Choroid plexus epithelial cell (primary cell): ENCODE measurements at regions not wholly inside any gene's neighbourhood (a gene's known extent, or its start where the extent isn't known, plus 50 kb on each side); places are given as distances from the start of the nearest gene placed in this dataset.

Source experiments
- DNase-seq: peaks from one replicate; pipeline ENCODE4 v3.0.0-alpha.2; 2010; ENCODE audit warnings: low read depth
- H3K4me3 ChIP-seq: 2 replicates; pipeline ENCODE4 v1.5.1; 2011; ENCODE audit warnings: low read depth, mild to moderate bottlenecking, control low read depth, low read length, moderate library complexity
- TF ChIP-seq, protein P1 (sequence below): conservative IDR thresholded peaks from 2 replicates; pipeline ENCODE4 v1.5.1; 2011; ENCODE audit warnings: low read depth, mild to moderate bottlenecking, control low read depth, inconsistent platforms, low read length, moderate library complexity

DNA sequence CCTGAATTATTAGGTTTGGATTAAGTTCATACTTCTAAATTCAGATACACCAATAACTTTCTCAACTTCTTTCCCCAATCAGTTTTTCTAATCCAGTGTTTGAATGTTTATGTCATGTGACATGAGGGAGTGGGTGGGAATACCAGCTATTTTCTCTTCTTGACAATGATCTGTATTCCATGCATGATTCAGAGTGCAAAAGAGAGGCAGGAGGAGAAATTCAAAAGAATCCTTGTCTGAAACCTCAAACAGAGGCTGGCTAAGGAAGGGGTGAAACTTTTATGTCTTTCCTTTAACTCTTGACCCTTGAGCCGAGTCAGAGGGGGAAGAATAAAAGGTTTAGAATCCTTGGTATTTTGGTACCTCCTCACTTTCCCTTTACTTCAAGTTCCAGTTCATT is 544.7 kb downstream of the SPRY1 start:
- peak; percentile 37 for DNase-seq
- TF ChIP-seq, protein P1, sequence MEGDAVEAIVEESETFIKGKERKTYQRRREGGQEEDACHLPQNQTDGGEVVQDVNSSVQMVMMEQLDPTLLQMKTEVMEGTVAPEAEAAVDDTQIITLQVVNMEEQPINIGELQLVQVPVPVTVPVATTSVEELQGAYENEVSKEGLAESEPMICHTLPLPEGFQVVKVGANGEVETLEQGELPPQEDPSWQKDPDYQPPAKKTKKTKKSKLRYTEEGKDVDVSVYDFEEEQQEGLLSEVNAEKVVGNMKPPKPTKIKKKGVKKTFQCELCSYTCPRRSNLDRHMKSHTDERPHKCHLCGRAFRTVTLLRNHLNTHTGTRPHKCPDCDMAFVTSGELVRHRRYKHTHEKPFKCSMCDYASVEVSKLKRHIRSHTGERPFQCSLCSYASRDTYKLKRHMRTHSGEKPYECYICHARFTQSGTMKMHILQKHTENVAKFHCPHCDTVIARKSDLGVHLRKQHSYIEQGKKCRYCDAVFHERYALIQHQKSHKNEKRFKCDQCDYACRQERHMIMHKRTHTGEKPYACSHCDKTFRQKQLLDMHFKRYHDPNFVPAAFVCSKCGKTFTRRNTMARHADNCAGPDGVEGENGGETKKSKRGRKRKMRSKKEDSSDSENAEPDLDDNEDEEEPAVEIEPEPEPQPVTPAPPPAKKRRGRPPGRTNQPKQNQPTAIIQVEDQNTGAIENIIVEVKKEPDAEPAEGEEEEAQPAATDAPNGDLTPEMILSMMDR = no peak

DNA sequence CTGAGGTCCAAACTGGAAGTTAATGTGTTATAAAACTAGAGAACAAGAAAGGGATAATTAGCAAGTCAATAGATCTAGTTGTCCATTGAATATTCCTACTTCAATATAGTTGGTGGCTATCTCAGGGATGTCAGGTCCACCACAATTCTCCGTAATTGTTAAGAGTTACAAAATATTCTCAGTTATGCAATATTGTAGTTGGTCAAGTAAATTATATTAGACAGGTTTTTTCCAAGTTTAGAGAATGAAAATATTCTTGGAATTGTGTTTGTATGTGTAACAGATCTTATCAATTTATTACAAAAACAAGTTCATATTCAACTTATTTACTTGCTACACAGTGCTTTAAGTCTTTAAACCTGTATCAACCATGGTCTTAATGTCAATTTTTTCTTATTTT is 547.4 kb downstream of the SPRY1 start:
- DNase-seq = no peak
- H3K4me3 ChIP-seq = no peak overlapping the region
- TF ChIP-seq, protein P1 = no peak

More for the DNA sequence above, 544.7 kb downstream of the SPRY1 start:
- H3K4me3 ChIP-seq = no peak overlapping the region

DNA sequence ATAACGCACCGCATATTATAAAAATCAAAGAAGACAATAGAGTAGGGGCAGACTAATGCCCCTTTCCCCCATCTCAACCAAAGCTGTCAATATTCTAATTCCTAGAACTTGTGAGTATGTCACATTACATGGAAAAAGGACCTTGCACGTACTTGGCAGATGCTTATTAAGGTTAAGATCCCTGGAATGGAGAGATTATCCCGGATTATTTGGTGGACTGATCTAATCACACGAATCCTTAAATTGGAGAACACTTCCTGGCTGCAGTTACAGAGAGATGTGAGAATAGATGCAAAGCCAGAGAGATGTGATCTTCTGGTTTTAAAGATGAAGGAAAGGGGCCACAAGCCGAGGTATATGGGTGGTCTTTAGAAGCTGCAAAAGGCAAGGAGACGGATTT is 548.7 kb downstream of the SPRY1 start:
- no peak overlapping the region for H3K4me3 ChIP-seq
- no peak for DNase-seq
- TF ChIP-seq, protein P1 = no peak

DNA sequence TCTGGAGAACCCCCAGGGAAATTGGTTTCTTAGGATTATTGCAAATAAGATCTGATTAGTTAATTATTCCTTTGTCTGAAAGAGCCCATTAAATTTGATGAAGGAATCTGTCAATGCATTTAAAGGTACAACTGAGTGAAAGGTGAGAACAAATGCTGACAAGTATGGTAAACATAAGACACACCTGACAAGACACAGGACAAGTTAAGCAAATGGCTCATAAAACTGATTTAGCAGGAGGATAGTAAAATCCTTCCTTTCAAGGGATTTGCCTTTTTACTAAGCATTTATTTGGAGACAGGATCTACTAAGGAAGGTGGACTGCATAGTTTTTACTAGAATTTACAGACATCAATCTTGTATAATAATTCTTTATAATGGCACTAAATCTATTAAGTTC is 553.9 kb downstream of the SPRY1 start:
- TF ChIP-seq, protein P1 = no peak
- no peak for DNase-seq
- H3K4me3 ChIP-seq = no peak overlapping the region

DNA sequence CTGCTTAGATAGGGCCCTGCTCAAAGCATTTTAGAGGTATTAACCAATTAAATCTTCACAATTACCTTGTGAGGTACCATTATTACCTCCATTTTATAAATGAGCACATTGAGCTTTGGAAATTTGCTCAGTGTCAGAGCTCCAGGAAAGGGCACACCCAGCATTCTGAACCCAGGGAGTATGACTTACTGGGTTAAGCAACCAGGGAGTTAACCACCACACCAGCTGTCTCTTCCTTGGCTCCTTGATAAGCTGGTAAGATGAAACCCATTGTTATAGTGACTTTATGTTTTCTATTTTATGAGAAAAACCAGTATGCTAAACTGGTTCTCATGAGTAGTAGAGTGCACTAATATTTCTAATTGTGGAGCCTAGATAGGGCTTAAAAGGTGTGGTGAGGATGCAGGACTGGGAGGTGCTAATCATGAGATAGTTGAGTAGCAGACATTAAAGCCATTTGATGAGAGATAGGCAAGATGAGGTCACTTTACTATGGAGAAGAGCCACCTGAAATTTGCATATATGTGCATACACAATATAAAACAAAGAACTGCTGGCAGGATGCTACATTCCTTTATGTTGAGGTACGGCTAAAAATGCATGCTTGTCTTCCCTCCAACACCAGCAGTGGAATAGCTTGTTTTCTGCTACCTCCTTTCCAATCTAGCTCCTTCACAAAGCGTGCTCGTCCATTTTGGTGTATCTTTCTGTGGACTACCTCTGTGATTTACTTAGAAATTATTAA is 556.1 kb downstream of the SPRY1 start:
- no peak overlapping the region for H3K4me3 ChIP-seq
- DNase-seq = peak; percentile 31
- TF ChIP-seq, protein P1 = no peak

DNA sequence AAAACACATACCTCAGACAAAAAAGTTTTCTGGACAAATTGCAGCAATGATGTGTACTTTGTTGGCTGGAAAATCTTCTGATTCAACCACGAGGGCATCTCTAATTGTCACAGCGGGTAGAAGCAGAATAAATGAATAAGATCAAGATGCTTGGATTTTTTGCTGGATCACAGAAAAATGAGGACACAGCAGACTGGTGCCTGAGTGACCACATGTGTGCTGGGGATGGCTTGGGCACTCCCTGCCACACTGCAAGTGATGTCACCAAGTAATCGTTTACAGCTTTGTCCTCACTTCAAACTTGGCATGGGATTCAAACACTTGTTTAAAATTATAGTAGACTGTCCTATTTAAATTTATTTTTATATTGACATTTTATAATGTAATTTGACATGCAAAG is 557.0 kb downstream of the SPRY1 start:
- TF ChIP-seq, protein P1 = no peak
- H3K4me3 ChIP-seq = no peak overlapping the region
- DNase-seq = no peak

DNA sequence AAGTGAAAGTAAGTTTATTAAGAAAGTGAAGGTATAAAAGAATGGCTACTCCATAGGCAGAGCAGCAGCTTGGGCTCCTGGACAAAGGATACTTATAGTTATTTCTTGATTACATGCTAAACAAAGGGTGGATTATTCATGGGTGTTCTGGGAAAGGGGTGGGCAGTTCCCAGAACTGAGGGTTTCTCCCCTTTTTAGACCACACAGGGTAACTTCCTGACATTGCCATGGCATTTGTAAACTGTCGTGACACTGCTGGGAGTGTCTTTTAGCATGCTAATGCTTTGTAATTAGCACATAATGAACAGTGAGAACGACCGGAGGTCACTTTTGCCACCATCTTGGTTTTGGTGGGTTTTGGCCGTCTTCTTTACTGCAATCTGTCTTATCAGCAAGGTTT is 557.6 kb downstream of the SPRY1 start:
- DNase-seq = no peak
- TF ChIP-seq, protein P1 = no peak
- no peak overlapping the region for H3K4me3 ChIP-seq
